H1 (cell line): ENCODE measurements at regions not wholly inside any gene's neighbourhood (a gene's known extent, or its start where the extent isn't known, plus 50 kb on each side); places are given as distances from the start of the nearest gene placed in this dataset.

Experiments
- CTCF ChIA-PET: fragments of 300-600 bp; sonication (Branson Sonifier 250); formaldehyde crosslinking; loops from one replicate; lab custom pipeline; 2021; ENCODE audit not compliant: partially characterized antibody; lab: Charles Lee
- POLR2A ChIA-PET: fragments of 300-600 bp; sonication (Branson Sonifier 250); formaldehyde crosslinking; loops from one replicate; lab custom pipeline; 2021; ENCODE audit warnings: inconsistent platforms; ENCODE audit not compliant: partially characterized antibody; lab: Charles Lee
- DNase-seq, 2 experiments: peaks; one replicate each; pipeline versions ENCODE4 v3.0.0 to v3.0.0-alpha.2; 2010 to 2022; ENCODE audit warnings: low spot score in 2 of 2, low read depth in 1 of 2, mixed read lengths in 1 of 2
- FAIRE-seq: peaks from 2 replicates; lab custom pipeline; 2011; peaks lifted over from hg19 to GRCh38; lab: Jason Lieb, UNC
- H2AFZ ChIP-seq: 2 replicates; pipeline ENCODE4 v1.8.1; 2012; ENCODE audit warnings: low read length, inconsistent platforms
- H2AK5ac ChIP-seq: 2 replicates; pipeline ENCODE4 v1.6.1; 2013; ENCODE audit warnings: low read depth, low read length
- H2BK120ac ChIP-seq: replicated peaks from 2 replicates; pipeline ENCODE3; 2013; ENCODE audit warnings: low read depth, low read length, inconsistent platforms
- H2BK12ac ChIP-seq: 2 replicates; pipeline ENCODE4 v1.6.1; 2013; ENCODE audit warnings: low read depth, low read length
- H2BK15ac ChIP-seq: 2 replicates; pipeline ENCODE4 v1.6.1; 2013; ENCODE audit warnings: low read length
- H2BK20ac ChIP-seq: 2 replicates; pipeline ENCODE4 v1.6.1; 2013; ENCODE audit warnings: low read length
- H2BK5ac ChIP-seq: 2 replicates; pipeline ENCODE4 v1.6.1; 2013; ENCODE audit warnings: low read depth, low read length
- H3K14ac ChIP-seq: 2 replicates; pipeline ENCODE4 v1.6.1; 2013; ENCODE audit warnings: inconsistent platforms; ENCODE audit not compliant: insufficient read length
- H3K18ac ChIP-seq: 2 replicates; pipeline ENCODE4 v1.6.1; 2013; ENCODE audit warnings: low read length; ENCODE audit errors: extremely low read depth
- H3K23ac ChIP-seq: 2 replicates; pipeline ENCODE4 v1.6.1; 2013; ENCODE audit warnings: inconsistent platforms; ENCODE audit not compliant: insufficient read length
- H3K23me2 ChIP-seq: 2 replicates; pipeline ENCODE4 v1.6.1; 2013; ENCODE audit warnings: low read depth, low read length
- H3K27ac ChIP-seq: 2 replicates; pipeline ENCODE4 v1.6.1; 2011; ENCODE audit warnings: low read depth, low read length, inconsistent platforms
- H3K27me3 ChIP-seq, 4 experiments: replicated peaks in 1 of 4; 1 replicate in 1 of 4; 2 replicates in 3 of 4; pipeline versions ENCODE4 v1.6.1 to v1.8.1; 2011 to 2013; ENCODE audit warnings: low read length in 3 of 4, mild to moderate bottlenecking in 3 of 4, inconsistent platforms in 2 of 4, mixed read lengths in 2 of 4, moderate library complexity in 1 of 4; ENCODE audit not compliant: control insufficient read depth in 3 of 4, insufficient read depth in 3 of 4; ENCODE audit errors: extremely low read depth in 1 of 4
- H3K36me3 ChIP-seq, 4 experiments: 2 replicates each; pipeline versions ENCODE4 v1.6.1 to v1.8.1; 2011 to 2013; ENCODE audit warnings: mild to moderate bottlenecking in 4 of 4, low read length in 3 of 4, moderate library complexity in 2 of 4, control low read depth in 1 of 4, inconsistent platforms in 1 of 4; ENCODE audit not compliant: insufficient read depth in 4 of 4, control insufficient read depth in 2 of 4
- H3K4ac ChIP-seq: replicated peaks from 2 replicates; pipeline ENCODE3; 2013; ENCODE audit warnings: low read length, low read depth, mixed read lengths, inconsistent platforms; ENCODE audit not compliant: insufficient read length
- H3K4me1 ChIP-seq, 4 experiments: replicated peaks in 1 of 4; 1 replicate in 1 of 4; 2 replicates in 3 of 4; pipeline versions ENCODE4 v1.6.1 to v1.8.1; 2011 to 2013; ENCODE audit warnings: low read length in 3 of 4, inconsistent platforms in 2 of 4, mixed read lengths in 1 of 4; ENCODE audit not compliant: insufficient read depth in 4 of 4, control insufficient read depth in 3 of 4
- H3K4me2 ChIP-seq, 2 experiments: 2 replicates each; pipeline versions ENCODE4 v1.6.1 to v1.8.1; 2011 to 2013; ENCODE audit warnings: low read depth in 2 of 2, low read length in 2 of 2, control low read depth in 1 of 2, inconsistent platforms in 1 of 2, mild to moderate bottlenecking in 1 of 2; ENCODE audit not compliant: insufficient read depth in 1 of 2
- H3K4me3 ChIP-seq, 4 experiments: fragments of 200-600, 300-600 bp in 1 of 4; sonication (generic), shearing (Covaris generic), sonication (Bioruptor Twin) in 1 of 4; 2 replicates each; pipeline versions ENCODE4 v1.5.1 to v1.8.1; 2011 to 2016; ENCODE audit warnings: low read length in 4 of 4, low read depth in 3 of 4, control low read depth in 2 of 4, inconsistent platforms in 2 of 4, mild to moderate bottlenecking in 2 of 4, mixed read lengths in 1 of 4, moderate library complexity in 1 of 4; ENCODE audit not compliant: insufficient read depth in 2 of 4; ENCODE audit errors: extremely low read depth in 1 of 4
- H3K56ac ChIP-seq: replicated peaks from 2 replicates; pipeline ENCODE3; 2013; ENCODE audit warnings: low read depth, mild to moderate bottlenecking, mixed read lengths, low read length, inconsistent platforms; ENCODE audit not compliant: insufficient read length
- H3K79me1 ChIP-seq: 2 replicates; pipeline ENCODE4 v1.6.1; 2013; ENCODE audit warnings: low read depth, low read length, control low read depth
- H3K79me2 ChIP-seq, 2 experiments: 2 replicates each; pipeline versions ENCODE4 v1.6.1 to v1.8.1; 2012 to 2013; ENCODE audit warnings: low read length in 2 of 2, mild to moderate bottlenecking in 2 of 2, inconsistent platforms in 1 of 2; ENCODE audit not compliant: insufficient read depth in 2 of 2, control insufficient read depth in 1 of 2
- H3K9ac ChIP-seq, 4 experiments: replicated peaks in 1 of 4; 1 replicate in 1 of 4; 2 replicates in 3 of 4; pipeline versions ENCODE4 v1.6.1 to v1.8.1; 2011 to 2013; ENCODE audit warnings: low read depth in 3 of 4, low read length in 3 of 4, control low read depth in 2 of 4, mild to moderate bottlenecking in 2 of 4, moderate library complexity in 2 of 4, inconsistent platforms in 1 of 4; ENCODE audit errors: extremely low read depth in 1 of 4
- H3K9me3 ChIP-seq, 2 experiments: 2 replicates each; pipeline versions ENCODE4 v1.6.1 to v1.8.1; 2012 to 2013; ENCODE audit warnings: mild to moderate bottlenecking in 2 of 2, moderate library complexity in 2 of 2, control low read depth in 1 of 2, inconsistent platforms in 1 of 2, low read depth in 1 of 2, low read length in 1 of 2, mixed read lengths in 1 of 2; ENCODE audit not compliant: insufficient read depth in 2 of 2
- H4K20me1 ChIP-seq, 2 experiments: replicated peaks in 1 of 2; 2 replicates each; pipeline versions ENCODE3 to v1.8.1; 2011 to 2013; ENCODE audit warnings: inconsistent platforms in 2 of 2, low read length in 2 of 2, mild to moderate bottlenecking in 1 of 2; ENCODE audit not compliant: insufficient read depth in 2 of 2, control insufficient read depth in 1 of 2
- H4K5ac ChIP-seq: 2 replicates; pipeline ENCODE4 v1.6.1; 2013; ENCODE audit warnings: low read length, low read depth, mixed read lengths, inconsistent platforms; ENCODE audit not compliant: insufficient read length
- H4K8ac ChIP-seq: 2 replicates; pipeline ENCODE4 v1.8.0; 2013; ENCODE audit warnings: mild to moderate bottlenecking, moderate library complexity, low read length, inconsistent platforms; ENCODE audit not compliant: insufficient read depth; ENCODE audit errors: extremely low read depth
- H4K91ac ChIP-seq: replicated peaks from 2 replicates; pipeline ENCODE3; 2013; ENCODE audit warnings: low read length, mixed read lengths, inconsistent platforms; ENCODE audit not compliant: insufficient read length
- ATF3 ChIP-seq: IDR thresholded peaks from 2 replicates; pipeline ENCODE4 v1.6.1; 2011; ENCODE audit warnings: low read depth, mild to moderate bottlenecking, low read length; ENCODE audit not compliant: insufficient read depth
- SIX5 ChIP-seq: IDR thresholded peaks from 2 replicates; pipeline ENCODE4 v1.6.1; 2011; ENCODE audit warnings: mild to moderate bottlenecking, low read depth, low read length
- SP2 ChIP-seq: IDR thresholded peaks from 2 replicates; pipeline ENCODE4 v1.6.1; 2012; ENCODE audit warnings: mild to moderate bottlenecking, low read length, inconsistent platforms
- TAF7 ChIP-seq: optimal IDR thresholded peaks from 2 replicates; pipeline ENCODE3; 2011; ENCODE audit warnings: low read depth, mild to moderate bottlenecking, inconsistent platforms, low read length, moderate library complexity, borderline replicate concordance
- WGBS, 2 experiments: shearing (Covaris generic) in 1 of 2; methylation state at CpG; one replicate each; pipeline versions ENCODE4 v1.1.6 to v1.1.7; 2013 to 2015; ENCODE audit warnings: low lambda C conversion rate in 2 of 2, mixed read lengths in 2 of 2, inconsistent platforms in 1 of 2, low coverage in 1 of 2, missing lambda C conversion rate in 1 of 2; ENCODE audit not compliant: insufficient replicate concordance in 2 of 2, insufficient coverage in 1 of 2, insufficient read length in 1 of 2; ENCODE audit errors: extremely low coverage in 1 of 2, missing lambda C conversion rate in 1 of 2; 5-methylcytosine and 5-hydroxymethylcytosine counted together

- H4K5ac ChIP-seq, result no peak overlapping the region
- no peak overlapping the region for H4K8ac ChIP-seq
- no peak overlapping the region for H2BK20ac ChIP-seq
- no peaks in the 10 kb centered on the region for H3K27me3 ChIP-seq
- no peak overlapping the region for H2BK5ac ChIP-seq
- DNase-seq, result no peak
- no peak overlapping the region for H2AK5ac ChIP-seq
- H3K4me2 ChIP-seq, result no peak overlapping the region
- no peaks in the 10 kb centered on the region for H3K79me1 ChIP-seq
- H4K91ac ChIP-seq, result no peak overlapping the region
- no peak overlapping the region for H3K23ac ChIP-seq
- H3K56ac ChIP-seq, result no peak overlapping the region
- CTCF ChIA-PET, result interaction anchor here (0.7 to 1.6 kb wide), 3 partner anchors 22 to 98 kb away, joined by 3 to 4 read pairs (median 4); no protein-coding TSS in a partner anchor
- H3K36me3 ChIP-seq, result no peaks in the 10 kb centered on the region
- no peak overlapping the region for H3K18ac ChIP-seq
- H3K4me1 ChIP-seq, result no peaks in the 10 kb centered on the region
- no peak overlapping the region for H3K27ac ChIP-seq
- no peak overlapping the region for H2BK12ac ChIP-seq
- no peaks in the 10 kb centered on the region; the same call in 1 of the 2 replicates for H3K23me2 ChIP-seq
- no peak overlapping the region for H3K9ac ChIP-seq
- POLR2A ChIA-PET, result interaction anchor here (0.7 kb wide), 1 partner anchor 23 kb away, joined by 3 read pairs; no protein-coding TSS in a partner anchor
- no peak for TF ChIP-seq SP2
- no peak for TF ChIP-seq ATF3
- no peak for TF ChIP-seq TAF7
- TF ChIP-seq SIX5, result no peak
- TF ChIP-seq, all 59 proteins: peak for 0
- FAIRE-seq, result no peak
- no peaks in the 10 kb centered on the region for H3K79me2 ChIP-seq
- H3K4ac ChIP-seq, result no peak overlapping the region
- no peak overlapping the region for H2BK120ac ChIP-seq
- no peak overlapping the region for H2BK15ac ChIP-seq
- H3K4me3 ChIP-seq, result no peak overlapping the region
- no peaks in the 10 kb centered on the region for H3K9me3 ChIP-seq
- no peak overlapping the region for H3K14ac ChIP-seq
- 89% methylated on average over 1 of the region's 1 CpG; no CpG with 5 or more reads in 1 of the 2 experiments for WGBS, 2 experiments
- H4K20me1 ChIP-seq, result no peaks in the 10 kb centered on the region
- no peak overlapping the region for H2AFZ ChIP-seq
These were observed 163.2 kb upstream of the ADAMTS16 start for GRCh38 chr5:4976902-4977301.
